ENCODE measurements at regions not wholly inside any gene's neighbourhood (a gene's known extent, or its start where the extent isn't known, plus 50 kb on each side); places are given as distances from the start of the nearest gene placed in this dataset.

DNA sequence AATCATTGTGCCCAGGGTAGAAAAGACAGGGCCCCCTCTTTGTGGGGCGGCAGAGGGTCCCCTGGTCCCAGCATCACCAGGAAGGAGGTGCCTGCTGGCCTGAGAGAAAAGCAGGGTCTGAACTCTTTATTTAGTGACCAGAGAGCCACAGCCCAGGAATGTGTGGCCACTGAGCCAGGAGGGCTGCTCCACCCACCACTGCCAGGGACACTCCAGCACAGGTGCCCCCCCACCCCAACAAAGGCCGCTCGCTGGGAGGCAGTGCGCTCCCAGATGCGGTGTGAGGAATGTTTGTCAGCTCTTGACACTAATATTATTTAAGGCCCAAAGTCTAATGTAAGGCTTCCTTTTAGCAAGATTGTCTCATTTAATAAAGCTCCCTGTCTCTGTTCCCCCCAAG is 59.6 kb upstream of the ZMIZ1 start:
- ChIA-PET POLR2A (no interaction called here), CTCF (interaction anchor here (0.6 kb wide), 1 partner anchor 1118 kb away, joined by 3 read pairs; no protein-coding TSS in a partner anchor)
- no peak for TF ChIP-seq HDGF (IDR thresholded peaks at IDR 0.05; ENCODE audit: borderline replicate concordance)
- no peak for TF ChIP-seq SUZ12 (IDR thresholded peaks at IDR 0.05)
- TF ChIP-seq ZNF384 (IDR thresholded peaks at IDR 0.05): no peak
- no peak for TF ChIP-seq L3MBTL2 (conservative IDR thresholded peaks at IDR 0.05)
- TF ChIP-seq ELF4 (IDR thresholded peaks at IDR 0.05): no peak
- no peak for TF ChIP-seq FOXK2 (IDR thresholded peaks at IDR 0.05)
- no peak for TF ChIP-seq FOXA1 (IDR thresholded peaks at IDR 0.05)
- TF ChIP-seq, protein P1, sequence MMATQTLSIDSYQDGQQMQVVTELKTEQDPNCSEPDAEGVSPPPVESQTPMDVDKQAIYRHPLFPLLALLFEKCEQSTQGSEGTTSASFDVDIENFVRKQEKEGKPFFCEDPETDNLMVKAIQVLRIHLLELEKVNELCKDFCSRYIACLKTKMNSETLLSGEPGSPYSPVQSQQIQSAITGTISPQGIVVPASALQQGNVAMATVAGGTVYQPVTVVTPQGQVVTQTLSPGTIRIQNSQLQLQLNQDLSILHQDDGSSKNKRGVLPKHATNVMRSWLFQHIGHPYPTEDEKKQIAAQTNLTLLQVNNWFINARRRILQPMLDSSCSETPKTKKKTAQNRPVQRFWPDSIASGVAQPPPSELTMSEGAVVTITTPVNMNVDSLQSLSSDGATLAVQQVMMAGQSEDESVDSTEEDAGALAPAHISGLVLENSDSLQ (IDR thresholded peaks at IDR 0.05): no peak
- TF ChIP-seq BHLHE40 (IDR thresholded peaks at IDR 0.05; ENCODE audit: borderline replicate concordance): no peak
- no peak for TF ChIP-seq CTBP1 (IDR thresholded peaks at IDR 0.05; ENCODE audit: borderline replicate concordance)
- no peak for TF ChIP-seq TARDBP (IDR thresholded peaks at IDR 0.05)

DNA sequence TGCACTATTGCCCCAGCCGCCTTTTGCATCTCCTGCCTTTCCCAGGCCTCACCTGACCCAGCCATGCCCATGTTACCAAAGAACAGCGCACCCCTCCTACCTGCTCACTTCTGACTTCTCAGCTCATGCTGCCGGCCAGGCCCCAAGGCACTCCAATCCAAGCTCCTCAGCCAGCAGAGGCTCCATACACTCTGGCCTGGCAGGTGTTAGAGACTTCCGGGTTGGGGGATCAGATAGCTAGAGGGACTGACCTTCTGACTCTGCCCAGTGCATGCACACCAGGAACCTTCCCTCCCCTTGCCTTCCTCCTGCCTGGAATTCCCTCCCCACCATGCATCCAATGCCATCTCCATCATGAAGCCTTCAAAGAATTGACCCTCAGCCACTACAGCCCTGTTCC is 56.2 kb upstream of the ZMIZ1 start:
- POLR2A ChIA-PET: no interaction called here
- TF ChIP-seq TARDBP (IDR thresholded peaks at IDR 0.05) (no peak), NFRKB (IDR thresholded peaks at IDR 0.05) (no peak), ARNT (IDR thresholded peaks at IDR 0.05) (no peak), ELF4 (IDR thresholded peaks at IDR 0.05) (no peak), SUZ12 (IDR thresholded peaks at IDR 0.05) (no peak), HDGF (IDR thresholded peaks at IDR 0.05; ENCODE audit: borderline replicate concordance) (no peak), L3MBTL2 (conservative IDR thresholded peaks at IDR 0.05) (no peak), LEF1 (IDR thresholded peaks at IDR 0.05; ENCODE audit: borderline replicate concordance) (no peak)
- TF ChIP-seq, protein P1 (IDR thresholded peaks at IDR 0.05): no peak
- CTCF ChIA-PET: interaction anchor here (0.9 kb wide), 1 partner anchor 104 kb away, joined by 3 read pairs; no protein-coding TSS in a partner anchor
- DNase-seq (ENCODE audit: extremely low spot score): no peak

More for the DNA sequence above, 59.6 kb upstream of the ZMIZ1 start:
- DNase-seq (ENCODE audit: extremely low spot score): no peak

GRCh38 chr10:79013406-79013987 is 55.3 kb upstream of the ZMIZ1 start:
- no peak for DNase-seq (ENCODE audit: extremely low spot score)
- no peak for TF ChIP-seq CTBP1 (IDR thresholded peaks at IDR 0.05; ENCODE audit: borderline replicate concordance)
- no peak for TF ChIP-seq L3MBTL2 (conservative IDR thresholded peaks at IDR 0.05)
- TF ChIP-seq LEF1 (IDR thresholded peaks at IDR 0.05; ENCODE audit: borderline replicate concordance): no peak
- no peak for TF ChIP-seq ELF4 (IDR thresholded peaks at IDR 0.05)
- no peak for TF ChIP-seq BHLHE40 (IDR thresholded peaks at IDR 0.05; ENCODE audit: borderline replicate concordance)
- POLR2A ChIA-PET: no interaction called here
- CTCF ChIA-PET: interaction anchor here (0.9 kb wide), 1 partner anchor 103 kb away, joined by 3 read pairs; no protein-coding TSS in a partner anchor

- POLR2A ChIA-PET: no interaction called here
- CTCF ChIA-PET: no interaction called here
- DNase-seq (ENCODE audit: extremely low spot score): no peak
- TF ChIP-seq NFRKB (IDR thresholded peaks at IDR 0.05) (no peak), CTBP1 (IDR thresholded peaks at IDR 0.05; ENCODE audit: borderline replicate concordance) (no peak), FOXA1 (IDR thresholded peaks at IDR 0.05) (no peak), FOXK2 (IDR thresholded peaks at IDR 0.05) (no peak), BHLHE40 (IDR thresholded peaks at IDR 0.05; ENCODE audit: borderline replicate concordance) (no peak), SUZ12 (IDR thresholded peaks at IDR 0.05) (no peak), TARDBP (IDR thresholded peaks at IDR 0.05) (no peak), ARNT (IDR thresholded peaks at IDR 0.05) (no peak), FOXM1 (IDR thresholded peaks at IDR 0.05; ENCODE audit: borderline replicate concordance) (no peak), ZNF384 (IDR thresholded peaks at IDR 0.05) (no peak), L3MBTL2 (conservative IDR thresholded peaks at IDR 0.05) (no peak), SP1 (IDR thresholded peaks at IDR 0.05) (no peak), LEF1 (IDR thresholded peaks at IDR 0.05; ENCODE audit: borderline replicate concordance) (no peak)
- TF ChIP-seq, protein P1 (IDR thresholded peaks at IDR 0.05): no peak
Measured at GRCh38 chr10:79014796-79015195, 54.0 kb upstream of the ZMIZ1 start.

DNA sequence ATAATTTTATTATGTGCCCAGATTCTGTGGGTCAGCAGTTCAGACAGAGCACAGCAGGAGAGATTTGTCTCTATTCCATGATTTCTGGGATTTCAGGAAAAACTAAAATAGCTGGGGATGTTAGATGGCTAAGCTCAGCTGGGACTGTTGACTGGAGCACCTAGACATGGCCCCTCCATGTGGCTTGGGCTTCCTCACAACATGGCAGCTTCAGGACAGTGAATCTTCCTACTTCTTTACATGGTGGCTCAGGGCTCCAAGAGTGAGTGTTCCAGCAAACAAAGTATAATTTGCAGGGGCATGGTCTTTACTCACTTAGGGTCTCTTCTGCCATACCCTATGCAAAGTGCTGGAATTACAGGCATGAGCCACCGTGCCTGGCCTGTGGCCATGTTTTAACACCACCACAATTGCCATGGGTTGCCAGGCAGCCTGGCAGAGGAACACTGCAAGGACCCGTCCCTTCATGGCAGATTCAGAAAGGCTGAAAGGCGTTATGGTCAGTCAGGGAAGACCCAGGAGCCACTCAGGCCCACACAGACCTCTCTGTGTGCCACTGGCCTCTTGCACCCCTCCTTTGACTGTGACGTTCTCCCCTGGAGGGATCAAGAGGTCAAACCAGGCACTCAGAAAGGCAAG is 50.8 kb upstream of the ZMIZ1 start:
- POLR2A ChIA-PET: no interaction called here
- TF ChIP-seq ARNT (IDR thresholded peaks at IDR 0.05) (no peak), ZNF384 (IDR thresholded peaks at IDR 0.05) (no peak), HDGF (IDR thresholded peaks at IDR 0.05; ENCODE audit: borderline replicate concordance) (no peak)
- CTCF ChIA-PET: no interaction called here

GRCh38 chr10:79018521-79019011 is 50.2 kb upstream of the ZMIZ1 start:
- TF ChIP-seq LEF1 (IDR thresholded peaks at IDR 0.05; ENCODE audit: borderline replicate concordance) (no peak), L3MBTL2 (conservative IDR thresholded peaks at IDR 0.05) (no peak), CTBP1 (IDR thresholded peaks at IDR 0.05; ENCODE audit: borderline replicate concordance) (no peak)
- TF ChIP-seq, protein P1 (IDR thresholded peaks at IDR 0.05): no peak
- CTCF ChIA-PET: no interaction called here
- DNase-seq (ENCODE audit: extremely low spot score): no peak
- POLR2A ChIA-PET: no interaction called here

More for the DNA sequence above, 50.8 kb upstream of the ZMIZ1 start:
- no peak for DNase-seq (ENCODE audit: extremely low spot score)

All from HEK293T (cell line).